Neural cell (in vitro differentiated cells): ENCODE measurements at regions not wholly inside any gene's neighbourhood (a gene's known extent, or its start where the extent isn't known, plus 50 kb on each side); places are given as distances from the start of the nearest gene placed in this dataset.

ENCODE experiments used
- H2AFZ ChIP-seq: fragments of 200-600, 300-800 bp; sonication (generic), shearing (Covaris generic); 2 replicates; pipeline ENCODE4 v1.6.0; 2014; ENCODE audit warnings: low read depth, mild to moderate bottlenecking, antibody characterized with exemption, low read length, moderate library complexity
- H3F3A ChIP-seq: fragments of 200-600 bp; shearing (Covaris generic); 2 replicates; pipeline ENCODE4 v1.6.1; 2016; ENCODE audit warnings: mild to moderate bottlenecking, moderate library complexity, mixed read lengths, antibody characterized with exemption, low read length; ENCODE audit not compliant: insufficient read depth, poor library complexity, severe bottlenecking
- H3K27ac ChIP-seq: fragments of 200-600, 300-800 bp; sonication (generic), shearing (Covaris generic); 2 replicates; pipeline ENCODE4 v1.5.1; 2014; ENCODE audit warnings: mild to moderate bottlenecking, low read length, moderate library complexity
- H3K27me3 ChIP-seq: fragments of 300-800, 200-600 bp; sonication (generic), shearing (Covaris generic); 2 replicates; pipeline ENCODE4 v1.6.0; 2014; ENCODE audit warnings: mild to moderate bottlenecking, low read depth, low read length, moderate library complexity; ENCODE audit not compliant: insufficient read depth
- H3K36me3 ChIP-seq: fragments of 300-800, 200-600 bp; sonication (generic), shearing (Covaris generic); 2 replicates; pipeline ENCODE4 v1.5.1; 2014; ENCODE audit warnings: mild to moderate bottlenecking, antibody characterized with exemption, low read length, moderate library complexity; ENCODE audit not compliant: insufficient read depth
- H3K4me2 ChIP-seq: fragments of 300-800, 200-600 bp; sonication (generic), shearing (Covaris generic); 2 replicates; pipeline ENCODE4 v1.6.0; 2014; ENCODE audit warnings: mild to moderate bottlenecking, low read length
- H3K4me3 ChIP-seq: fragments of 300-800, 200-600 bp; sonication (generic), shearing (Covaris generic); 2 replicates; pipeline ENCODE4 v1.5.1; 2014; ENCODE audit warnings: mild to moderate bottlenecking, low read length, moderate library complexity
- H3K79me2 ChIP-seq: fragments of 200-600 bp; shearing (Covaris generic); replicated peaks from 2 replicates; pipeline ENCODE4 v1.6.0; 2014; ENCODE audit warnings: mild to moderate bottlenecking, low read length, moderate library complexity; ENCODE audit not compliant: insufficient read depth
- H3K9ac ChIP-seq: fragments of 300-800, 200-600 bp; sonication (generic), shearing (Covaris generic); 2 replicates; pipeline ENCODE4 v1.6.1; 2016; ENCODE audit warnings: mild to moderate bottlenecking, low read length, mixed read lengths
- H3K9me2 ChIP-seq: fragments of 200-600 bp; shearing (Covaris generic); 2 replicates; pipeline ENCODE4 v1.6.1; 2016; ENCODE audit warnings: mild to moderate bottlenecking, low read length, mixed read lengths; ENCODE audit not compliant: insufficient read depth
- H3K9me3 ChIP-seq: fragments of 200-600, 300-800 bp; sonication (generic), shearing (Covaris generic); 2 replicates; pipeline ENCODE4 v1.6.1; 2016; ENCODE audit warnings: mild to moderate bottlenecking, mixed run types, low read length, moderate library complexity, mixed read lengths
- H4K20me1 ChIP-seq: fragments of 200-600 bp; shearing (Covaris generic); 2 replicates; pipeline ENCODE4 v1.6.1; 2016; ENCODE audit warnings: mild to moderate bottlenecking, mixed run types; ENCODE audit not compliant: insufficient read depth
- EP300 ChIP-seq: fragments of 450-650 bp; conservative IDR thresholded peaks from 2 replicates; pipeline ENCODE4 v1.6.1; 2014; ENCODE audit warnings: antibody characterized with exemption, mild to moderate bottlenecking, moderate library complexity; ENCODE audit not compliant: poor library complexity, severe bottlenecking
- EZH2 ChIP-seq: fragments of 200-600, 300-800 bp; shearing (Covaris generic), sonication (generic); IDR thresholded peaks from 2 replicates; pipeline ENCODE4 v1.6.1; 2014; ENCODE audit warnings: antibody characterized with exemption, low read length, borderline replicate concordance, mild to moderate bottlenecking; ENCODE audit not compliant: insufficient read depth, poor library complexity, severe bottlenecking
- MXI1 ChIP-seq: fragments of 450-650 bp; conservative IDR thresholded peaks from 2 replicates; pipeline ENCODE4 v1.6.1; 2014; ENCODE audit warnings: antibody characterized with exemption, mild to moderate bottlenecking; ENCODE audit not compliant: poor library complexity, severe bottlenecking
- POLR2AphosphoS5 ChIP-seq: IDR thresholded peaks from 2 replicates; pipeline ENCODE4 v1.6.1; 2012
- RAD21 ChIP-seq: fragments of 450-650 bp; conservative IDR thresholded peaks from 2 replicates; pipeline ENCODE4 v1.6.1; 2014; ENCODE audit warnings: antibody characterized with exemption, mild to moderate bottlenecking, moderate library complexity
- SMC3 ChIP-seq: fragments of 450-650 bp; conservative IDR thresholded peaks from 2 replicates; pipeline ENCODE4 v1.6.1; 2014; ENCODE audit warnings: antibody characterized with exemption, mild to moderate bottlenecking, moderate library complexity; ENCODE audit not compliant: poor library complexity
- TAF1 ChIP-seq: IDR thresholded peaks from 2 replicates; pipeline ENCODE4 v1.6.1; 2012; ENCODE audit warnings: low read depth
- TF ChIP-seq, protein P1 (sequence below): IDR thresholded peaks from 2 replicates; pipeline ENCODE4 v1.6.1; 2012; ENCODE audit warnings: borderline replicate concordance
- TF ChIP-seq, protein P2 (sequence below): fragments of 450-650 bp; IDR thresholded peaks from 2 replicates; pipeline ENCODE4 v1.5.1; 2014; ENCODE audit warnings: antibody characterized with exemption, mild to moderate bottlenecking, moderate library complexity; ENCODE audit not compliant: poor library complexity, severe bottlenecking

DNA sequence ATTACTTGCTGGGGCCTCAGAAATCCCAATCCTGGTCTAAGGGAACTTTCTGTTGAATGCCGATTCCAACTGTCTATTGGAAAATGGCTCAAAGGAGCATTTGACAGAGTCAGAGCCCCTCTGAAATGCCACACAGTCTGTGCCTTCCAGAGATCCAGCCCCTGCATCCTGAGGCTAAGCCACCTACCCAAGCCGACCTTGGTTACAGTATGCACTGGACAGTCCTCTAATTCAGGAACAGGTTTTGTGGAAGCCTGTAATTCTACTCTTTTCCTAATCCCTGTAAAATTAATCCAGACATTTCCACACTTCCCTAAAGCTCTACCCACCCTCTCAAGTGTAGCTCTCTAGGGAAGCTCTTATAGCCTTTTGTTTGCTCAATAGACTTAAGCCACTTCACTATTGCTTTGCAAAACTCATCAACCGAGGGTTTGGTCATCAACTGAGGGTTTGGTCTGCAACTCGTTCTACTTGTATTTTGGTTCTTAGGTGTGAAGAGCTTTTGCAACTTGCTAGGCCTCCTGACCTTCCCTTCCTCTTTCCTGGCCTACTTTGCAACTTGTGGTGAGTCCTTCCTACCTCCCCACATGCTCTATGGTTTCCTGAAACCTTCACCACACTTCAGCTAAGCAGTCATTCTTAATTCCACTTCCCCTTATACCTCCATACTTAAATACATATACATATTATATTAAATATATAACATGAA lies 364.8 kb downstream of the SFMBT2 start:
- Histone ChIP-seq H3K4me3 (no peak overlapping the region), H3K9me2 (no peaks in the 10 kb centered on the region), H3K27ac (no peak overlapping the region), H3K9me3 (no peaks in the 10 kb centered on the region), H3K4me2 (no peak overlapping the region), H3K9ac (no peak overlapping the region), H3K36me3 (no peaks in the 10 kb centered on the region), H3F3A (no peaks in the 10 kb centered on the region), H4K20me1 (no peaks in the 10 kb centered on the region), H3K79me2 (no peaks in the 10 kb centered on the region), H3K27me3 (no peaks in the 10 kb centered on the region), H2AFZ (no peak overlapping the region)
- TF ChIP-seq EP300 (no peak), MXI1 (no peak), RAD21 (no peak), EZH2 (no peak), TAF1 (no peak), POLR2AphosphoS5 (no peak), SMC3 (no peak)
- TF ChIP-seq, protein P1, sequence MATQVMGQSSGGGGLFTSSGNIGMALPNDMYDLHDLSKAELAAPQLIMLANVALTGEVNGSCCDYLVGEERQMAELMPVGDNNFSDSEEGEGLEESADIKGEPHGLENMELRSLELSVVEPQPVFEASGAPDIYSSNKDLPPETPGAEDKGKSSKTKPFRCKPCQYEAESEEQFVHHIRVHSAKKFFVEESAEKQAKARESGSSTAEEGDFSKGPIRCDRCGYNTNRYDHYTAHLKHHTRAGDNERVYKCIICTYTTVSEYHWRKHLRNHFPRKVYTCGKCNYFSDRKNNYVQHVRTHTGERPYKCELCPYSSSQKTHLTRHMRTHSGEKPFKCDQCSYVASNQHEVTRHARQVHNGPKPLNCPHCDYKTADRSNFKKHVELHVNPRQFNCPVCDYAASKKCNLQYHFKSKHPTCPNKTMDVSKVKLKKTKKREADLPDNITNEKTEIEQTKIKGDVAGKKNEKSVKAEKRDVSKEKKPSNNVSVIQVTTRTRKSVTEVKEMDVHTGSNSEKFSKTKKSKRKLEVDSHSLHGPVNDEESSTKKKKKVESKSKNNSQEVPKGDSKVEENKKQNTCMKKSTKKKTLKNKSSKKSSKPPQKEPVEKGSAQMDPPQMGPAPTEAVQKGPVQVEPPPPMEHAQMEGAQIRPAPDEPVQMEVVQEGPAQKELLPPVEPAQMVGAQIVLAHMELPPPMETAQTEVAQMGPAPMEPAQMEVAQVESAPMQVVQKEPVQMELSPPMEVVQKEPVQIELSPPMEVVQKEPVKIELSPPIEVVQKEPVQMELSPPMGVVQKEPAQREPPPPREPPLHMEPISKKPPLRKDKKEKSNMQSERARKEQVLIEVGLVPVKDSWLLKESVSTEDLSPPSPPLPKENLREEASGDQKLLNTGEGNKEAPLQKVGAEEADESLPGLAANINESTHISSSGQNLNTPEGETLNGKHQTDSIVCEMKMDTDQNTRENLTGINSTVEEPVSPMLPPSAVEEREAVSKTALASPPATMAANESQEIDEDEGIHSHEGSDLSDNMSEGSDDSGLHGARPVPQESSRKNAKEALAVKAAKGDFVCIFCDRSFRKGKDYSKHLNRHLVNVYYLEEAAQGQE, result no peak
- TF ChIP-seq, protein P2, sequence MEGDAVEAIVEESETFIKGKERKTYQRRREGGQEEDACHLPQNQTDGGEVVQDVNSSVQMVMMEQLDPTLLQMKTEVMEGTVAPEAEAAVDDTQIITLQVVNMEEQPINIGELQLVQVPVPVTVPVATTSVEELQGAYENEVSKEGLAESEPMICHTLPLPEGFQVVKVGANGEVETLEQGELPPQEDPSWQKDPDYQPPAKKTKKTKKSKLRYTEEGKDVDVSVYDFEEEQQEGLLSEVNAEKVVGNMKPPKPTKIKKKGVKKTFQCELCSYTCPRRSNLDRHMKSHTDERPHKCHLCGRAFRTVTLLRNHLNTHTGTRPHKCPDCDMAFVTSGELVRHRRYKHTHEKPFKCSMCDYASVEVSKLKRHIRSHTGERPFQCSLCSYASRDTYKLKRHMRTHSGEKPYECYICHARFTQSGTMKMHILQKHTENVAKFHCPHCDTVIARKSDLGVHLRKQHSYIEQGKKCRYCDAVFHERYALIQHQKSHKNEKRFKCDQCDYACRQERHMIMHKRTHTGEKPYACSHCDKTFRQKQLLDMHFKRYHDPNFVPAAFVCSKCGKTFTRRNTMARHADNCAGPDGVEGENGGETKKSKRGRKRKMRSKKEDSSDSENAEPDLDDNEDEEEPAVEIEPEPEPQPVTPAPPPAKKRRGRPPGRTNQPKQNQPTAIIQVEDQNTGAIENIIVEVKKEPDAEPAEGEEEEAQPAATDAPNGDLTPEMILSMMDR, result no peak

DNA sequence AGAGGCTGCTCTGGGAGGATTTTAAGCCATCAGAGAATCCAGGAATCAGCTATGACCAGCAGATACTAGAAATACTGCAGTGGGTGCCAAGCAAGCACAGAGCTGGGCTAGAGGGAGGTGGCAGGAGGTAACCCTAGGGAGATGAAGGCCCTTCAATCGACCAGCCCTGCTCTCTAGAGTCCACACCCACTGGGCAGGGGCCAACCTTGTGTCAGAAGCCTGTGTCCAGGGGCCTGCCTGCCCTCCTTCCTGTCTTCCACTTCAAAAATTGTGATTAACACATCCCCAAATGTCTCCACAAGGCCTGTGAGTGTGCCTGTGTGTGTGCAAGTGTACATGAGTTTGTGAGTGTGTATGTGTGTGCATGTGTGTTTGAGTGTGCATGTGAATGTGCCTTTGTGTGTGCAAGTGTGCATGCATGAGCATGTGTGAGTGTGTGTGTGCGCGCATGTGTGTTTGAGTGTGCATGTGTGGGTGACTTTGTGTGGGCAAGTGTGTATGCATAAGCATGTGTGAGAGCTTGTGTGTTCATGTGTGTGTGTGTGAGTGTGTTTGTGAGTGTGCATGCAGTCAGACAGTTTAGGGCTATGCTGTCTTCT lies 367.7 kb downstream of the SFMBT2 start:
- Histone ChIP-seq H3K9me2 (no peaks in the 10 kb centered on the region), H3K36me3 (no peaks in the 10 kb centered on the region), H3K27ac (no peak overlapping the region), H3K79me2 (no peaks in the 10 kb centered on the region), H3K9me3 (no peaks in the 10 kb centered on the region), H3K4me2 (no peak overlapping the region), H3K4me3 (no peak overlapping the region), H3K9ac (no peak overlapping the region), H2AFZ (no peak overlapping the region), H3K27me3 (no peaks in the 10 kb centered on the region), H4K20me1 (no peaks in the 10 kb centered on the region), H3F3A (no peaks in the 10 kb centered on the region)
- TF ChIP-seq EP300 (no peak), RAD21 (no peak), MXI1 (no peak), EZH2 (no peak), TAF1 (no peak), SMC3 (no peak)
- TF ChIP-seq, protein P2, result no peak
- TF ChIP-seq, protein P1, result no peak
